ENCODE measurements at regions not wholly inside any gene's neighbourhood (a gene's known extent, or its start where the extent isn't known, plus 50 kb on each side); places are given as distances from the start of the nearest gene placed in this dataset.

DNA sequence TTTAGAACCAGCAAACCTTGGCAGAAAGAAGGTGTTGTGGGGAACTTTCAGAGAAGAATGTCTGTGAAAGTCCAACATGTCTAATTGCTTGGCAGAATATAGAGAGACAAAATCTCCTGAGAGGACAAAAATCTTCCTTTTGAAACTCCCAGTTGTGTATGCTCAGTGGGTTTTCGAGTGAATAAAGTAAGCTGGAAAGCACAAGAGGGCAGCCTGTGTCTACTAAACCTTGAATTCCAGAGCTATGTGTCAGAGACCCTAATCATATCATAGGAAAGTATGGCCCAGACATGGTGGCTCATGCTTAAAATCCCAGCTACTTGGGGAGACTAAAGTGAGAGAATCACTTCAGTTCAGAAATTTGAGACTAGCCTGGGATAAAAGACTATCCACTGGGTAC lies 661.2 kb downstream of the SLC16A7 start:
- no peak for DNase-seq

GRCh38 chr12:60259225-60259624 lies 663.4 kb downstream of the SLC16A7 start:
- DNase-seq = no peak

GRCh38 chr12:60262378-60262777 lies 666.5 kb downstream of the SLC16A7 start:
- no peak for DNase-seq

GRCh38 chr12:60263161-60263560 lies 667.3 kb downstream of the SLC16A7 start:
- no peak for DNase-seq

DNA sequence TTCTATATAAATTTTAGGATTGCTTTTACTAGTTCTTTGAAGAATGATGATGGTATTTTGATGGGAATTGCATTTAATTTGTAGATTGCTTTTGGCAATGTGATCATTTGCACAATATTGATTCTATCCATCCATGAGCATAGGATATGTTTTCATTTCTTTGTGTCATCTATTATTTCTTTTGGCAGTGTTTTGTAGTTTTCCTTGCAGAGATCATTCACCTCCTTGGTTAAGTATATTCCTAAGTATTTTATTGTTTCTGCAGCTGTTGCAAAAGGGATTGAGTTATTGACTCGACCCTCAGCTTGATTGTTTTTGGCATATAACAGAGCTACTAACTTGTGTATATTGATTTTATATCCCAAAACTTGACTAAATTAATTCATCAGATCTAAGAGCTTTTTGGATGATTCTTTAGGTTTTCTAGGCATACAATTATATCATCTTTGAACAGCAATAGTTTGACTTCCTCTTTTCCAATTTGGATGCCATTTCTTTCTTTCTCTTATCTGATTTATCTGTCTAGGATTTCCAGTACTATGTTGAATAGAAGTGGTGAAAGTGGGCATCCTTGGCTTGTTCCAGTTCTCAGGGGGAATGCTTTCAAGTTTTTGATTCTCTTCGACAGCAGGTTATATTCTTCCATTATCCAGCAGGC lies 668.1 kb downstream of the SLC16A7 start:
- DNase-seq = no peak

DNA sequence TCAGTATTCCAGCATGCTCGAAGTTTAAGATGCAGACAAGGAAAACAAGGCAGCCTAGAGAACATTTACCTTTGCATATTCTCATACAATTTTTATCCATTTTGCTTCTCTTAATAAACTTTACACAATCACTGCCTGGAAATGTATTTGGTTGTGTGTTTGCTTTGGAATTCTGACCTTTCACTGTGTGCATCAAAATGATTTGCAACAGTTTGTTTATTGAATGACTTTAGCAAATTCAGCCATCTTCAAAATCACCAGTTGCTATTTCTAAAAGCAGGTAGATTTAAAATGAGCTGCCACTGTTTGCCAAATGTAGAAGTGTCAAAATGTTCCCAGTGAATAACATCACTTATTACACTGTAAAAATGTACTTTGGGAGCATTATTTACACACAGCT lies 669.9 kb downstream of the SLC16A7 start:
- DNase-seq = no peak

GRCh38 chr12:60266381-60266852 lies 670.6 kb downstream of the SLC16A7 start:
- DNase-seq = no peak

DNA sequence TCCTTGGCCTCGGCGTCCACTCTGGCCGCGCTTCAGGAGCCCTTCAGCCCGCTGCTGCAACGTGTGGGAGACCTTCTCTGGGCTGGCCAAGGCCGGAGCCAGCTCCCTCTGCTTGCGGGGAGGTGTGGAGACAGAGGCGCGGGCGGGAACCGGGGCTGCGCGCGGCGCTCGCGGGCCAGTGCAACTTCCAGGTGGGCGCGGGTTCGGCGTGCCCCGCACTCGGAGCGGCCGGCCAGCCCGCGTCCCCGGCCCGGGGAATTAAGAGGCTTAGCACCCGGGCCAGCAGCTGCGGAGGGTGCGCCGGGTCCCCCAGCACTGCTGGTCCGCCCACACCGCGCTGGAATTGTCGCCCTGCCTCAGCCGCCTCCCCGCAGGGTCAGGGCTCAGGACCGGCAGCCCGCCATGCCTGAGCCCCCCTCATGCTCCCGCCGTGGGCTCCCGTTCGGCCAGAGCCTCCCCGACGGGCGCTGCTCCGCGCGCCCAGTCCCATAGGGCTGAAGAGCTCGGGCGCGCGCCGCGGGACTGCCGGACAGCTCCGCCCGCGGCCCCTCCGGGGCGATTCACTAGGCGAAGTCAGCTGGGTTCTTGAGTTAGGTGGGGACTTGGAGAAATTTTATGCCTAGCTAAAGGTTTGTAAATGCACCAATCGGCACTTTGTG lies 673.9 kb downstream of the SLC16A7 start:
- DNase-seq = no peak

DNA sequence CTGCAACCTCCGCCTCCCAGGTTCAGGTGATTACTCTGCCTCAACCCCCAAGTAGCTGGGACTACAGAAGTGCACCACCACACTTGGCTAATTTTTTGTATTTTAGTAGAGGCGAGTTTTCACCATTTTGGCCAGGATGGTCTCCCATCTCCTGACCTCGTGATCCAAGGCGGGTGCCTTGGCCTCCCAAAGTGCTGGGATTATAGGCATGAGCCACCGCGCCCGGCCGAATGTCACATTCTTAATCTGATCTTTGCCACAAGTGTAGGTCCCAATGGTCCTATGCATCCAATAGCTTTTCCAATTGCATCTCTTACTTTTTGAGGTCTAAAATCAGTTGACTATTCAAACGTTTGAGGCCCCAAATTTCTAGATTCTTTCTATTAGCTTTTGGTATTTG lies 676.0 kb downstream of the SLC16A7 start:
- DNase-seq = no peak

GRCh38 chr12:60278209-60278608 lies 682.4 kb downstream of the SLC16A7 start:
- DNase-seq = no peak

DNA sequence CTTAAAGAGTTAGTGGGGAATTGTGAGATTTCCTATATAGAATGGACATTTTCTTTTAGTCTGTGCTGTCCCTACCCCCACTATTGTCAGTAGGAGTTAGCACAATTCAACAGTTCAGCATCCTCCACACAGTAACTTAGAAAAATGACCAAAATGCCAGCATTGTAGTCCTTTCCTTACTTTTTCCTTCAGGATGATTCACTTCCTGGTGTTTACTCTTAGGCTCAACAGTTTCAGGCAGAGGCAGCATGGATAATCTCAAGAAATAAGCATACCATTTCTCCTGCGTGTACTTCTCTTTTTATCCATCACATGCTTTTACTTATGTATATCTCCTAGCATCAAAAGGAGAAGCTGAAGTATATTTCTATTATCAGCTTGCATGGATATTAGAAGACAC lies 683.4 kb downstream of the SLC16A7 start:
- no peak for DNase-seq

- DNase-seq = no peak
These were observed 685.7 kb downstream of the SLC16A7 start for GRCh38 chr12:60281522-60281921.

- no peak for DNase-seq
These were observed 694.7 kb downstream of the SLC16A7 start for GRCh38 chr12:60290532-60290931.

- DNase-seq = no peak
These were observed 712.6 kb downstream of the SLC16A7 start for GRCh38 chr12:60308366-60308991.

- DNase-seq = no peak
These were observed 716.1 kb downstream of the SLC16A7 start for GRCh38 chr12:60311940-60312339.

DNA sequence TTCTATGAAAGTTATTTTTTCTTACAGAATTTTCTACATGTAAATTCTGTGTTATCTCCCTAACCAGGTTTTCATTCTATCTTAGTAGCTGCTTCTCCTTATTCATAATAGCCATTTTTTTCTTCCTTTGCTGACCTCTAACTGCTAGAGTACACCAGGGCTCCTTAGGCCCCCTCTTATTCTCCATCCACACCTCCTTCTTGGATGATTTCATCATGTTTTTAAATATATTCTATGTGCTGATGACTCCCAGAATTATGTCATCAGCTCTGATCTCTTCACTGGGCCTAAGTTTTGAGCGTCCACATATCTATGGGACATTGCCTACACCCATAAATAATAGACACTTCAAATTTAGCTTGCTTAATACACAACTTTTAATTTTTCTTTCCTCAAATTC lies 721.5 kb downstream of the SLC16A7 start:
- no peak for DNase-seq

DNA sequence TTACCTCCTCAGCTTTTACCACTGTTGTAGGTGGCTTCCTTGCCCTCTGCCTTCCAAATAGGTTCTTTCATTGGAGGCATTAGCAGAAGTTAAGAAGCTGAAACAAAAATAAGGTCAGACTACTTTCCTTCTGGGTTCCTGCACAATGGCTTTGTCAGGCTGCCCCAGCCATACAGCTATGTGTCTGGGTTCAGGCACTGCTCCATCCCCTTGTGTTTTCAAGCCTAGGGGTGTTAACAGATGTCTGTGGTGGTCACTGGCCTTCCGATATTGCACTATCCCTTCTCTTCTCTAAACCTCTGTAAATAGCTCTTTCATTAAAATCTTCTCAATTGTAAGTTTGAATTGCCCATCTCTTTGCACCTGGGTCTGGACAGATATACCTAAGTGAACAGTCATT lies 728.9 kb downstream of the SLC16A7 start:
- DNase-seq = no peak

- DNase-seq = no peak
These were observed 737.6 kb downstream of the SLC16A7 start for GRCh38 chr12:60333461-60333860.

DNA sequence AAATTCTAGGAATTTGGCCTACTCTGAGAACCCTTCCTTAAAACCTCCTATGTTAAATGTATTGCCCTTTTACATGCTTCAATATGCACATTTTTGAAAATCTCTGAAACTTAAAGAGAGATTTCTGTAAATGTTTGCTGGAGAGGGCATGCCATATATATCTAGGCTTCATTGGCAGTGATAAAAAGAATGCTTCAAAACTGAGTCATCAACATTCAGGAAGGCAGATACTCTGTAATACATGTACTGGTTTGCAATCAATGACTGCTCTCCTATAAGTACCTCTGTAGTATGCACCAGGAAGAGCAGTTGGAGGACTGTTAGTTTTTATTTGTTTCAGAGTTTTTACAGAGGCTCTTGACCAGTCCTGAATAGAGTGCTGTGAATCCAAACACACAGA lies 739.9 kb downstream of the SLC16A7 start:
- no peak for DNase-seq

DNA sequence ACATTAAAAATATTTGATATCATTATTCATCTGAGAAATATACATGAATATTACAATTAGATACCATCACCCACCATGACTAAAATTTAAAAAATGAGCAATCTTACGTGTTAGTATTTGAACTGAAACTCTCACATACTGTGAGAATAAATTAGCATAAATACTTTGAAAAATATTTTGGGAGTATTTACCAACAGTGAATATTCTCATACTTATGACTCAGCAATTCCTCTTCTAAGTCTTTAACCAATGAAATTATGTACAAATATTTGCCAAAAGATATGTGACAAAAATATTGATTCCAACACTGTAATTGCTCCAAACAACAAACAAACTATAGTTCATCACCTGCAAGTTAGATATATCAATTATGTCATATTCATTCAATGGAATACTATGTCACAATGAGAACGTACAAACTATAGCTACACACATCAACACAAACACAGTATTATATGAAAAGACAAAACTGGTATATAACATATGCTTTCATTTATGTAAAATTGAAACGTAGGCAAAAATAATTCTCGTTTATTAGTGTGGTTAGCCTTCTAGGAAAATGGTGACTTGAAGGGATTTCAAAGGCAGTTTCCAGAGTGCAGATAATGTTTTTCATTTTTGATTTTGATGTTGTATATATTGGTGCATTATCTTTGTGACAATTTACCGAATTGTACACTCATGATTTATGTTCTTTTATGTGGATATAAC lies 742.2 kb downstream of the SLC16A7 start:
- DNase-seq = no peak

DNA sequence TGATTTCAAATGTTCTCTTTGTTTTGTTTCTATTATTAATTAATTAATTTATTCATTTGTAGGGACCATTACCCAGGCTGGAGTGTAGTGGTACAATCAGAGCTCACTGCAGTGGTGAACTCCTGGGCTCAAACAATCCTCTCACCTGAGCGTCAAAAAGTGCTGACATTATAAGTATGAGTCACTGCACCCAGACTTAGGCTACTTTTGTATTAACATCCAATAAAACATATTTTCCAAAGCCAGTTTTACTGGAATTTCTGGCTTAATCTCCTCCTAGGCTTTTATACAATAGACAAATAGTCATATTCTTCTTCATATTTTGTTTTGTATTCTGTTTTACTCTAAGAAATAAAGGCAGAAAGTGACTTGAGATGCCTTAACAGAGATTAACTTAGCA lies 749.6 kb downstream of the SLC16A7 start:
- DNase-seq = no peak

- DNase-seq = no peak
These were observed 753.6 kb downstream of the SLC16A7 start for GRCh38 chr12:60349232-60349978.

DNA sequence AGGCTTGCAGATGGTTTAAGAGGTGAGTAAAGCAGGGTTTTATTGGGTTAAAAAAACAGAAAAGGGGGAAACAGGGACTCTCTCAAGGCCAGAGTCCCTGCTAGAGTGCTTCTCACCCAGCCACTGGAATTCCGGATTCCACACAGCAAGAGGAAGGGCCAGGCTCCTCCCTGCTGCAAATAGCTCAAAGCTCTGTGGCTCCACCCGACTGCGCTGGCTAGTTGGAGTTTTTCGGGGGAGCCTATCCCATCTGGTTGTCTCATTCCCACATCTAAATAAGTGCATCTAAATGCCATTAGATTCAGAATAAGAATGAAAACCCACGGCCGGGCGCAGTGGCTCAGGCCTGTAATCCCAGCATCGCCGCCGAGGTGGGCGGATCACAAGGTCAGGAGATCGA lies 791.5 kb downstream of the SLC16A7 start:
- DNase-seq = no peak
